ENCODE measurements at regions not wholly inside any gene's neighbourhood (a gene's known extent, or its start where the extent isn't known, plus 50 kb on each side); places are given as distances from the start of the nearest gene placed in this dataset.

DNA sequence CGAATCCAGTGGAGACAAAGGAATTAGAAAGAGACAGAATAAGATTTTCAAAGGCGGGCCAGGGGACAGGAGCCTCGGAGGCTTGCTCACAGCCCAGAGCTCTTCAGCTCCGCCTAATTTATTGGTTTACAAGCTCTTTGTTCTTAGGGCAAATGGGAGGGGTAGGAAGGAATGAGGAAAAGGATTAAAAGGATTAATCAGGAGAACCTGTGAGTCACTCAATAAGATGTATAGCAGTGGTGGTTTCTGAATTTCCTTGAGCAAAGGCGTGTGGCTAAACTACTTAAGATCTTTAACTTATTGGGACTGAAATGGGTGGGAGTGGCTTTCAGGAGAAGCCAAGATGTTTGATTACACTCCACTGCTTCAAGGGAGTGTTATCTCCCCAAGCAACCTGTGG is 456.0 kb upstream of the SPANXN1 start:
- no peak overlapping the region for H3K27ac Mint-ChIP-seq
- Histone ChIP-seq H3F3A (replicated peaks; ENCODE audit: low read depth) (no peaks in the 10 kb centered on the region), H3K9me2 (ENCODE audit: insufficient read depth) (no peaks in the 10 kb centered on the region), H3K79me2 (replicated peaks; ENCODE audit: insufficient read depth) (no peaks in the 10 kb centered on the region), H3K4me1 (ENCODE audit: insufficient read depth) (no peaks in the 10 kb centered on the region), H3K27me3 (ENCODE audit: insufficient read depth) (no peaks in the 10 kb centered on the region), H3K27ac (ENCODE audit: low read depth) (no peak overlapping the region), H3K4me3 (no peak overlapping the region), H3K36me3 (ENCODE audit: insufficient read depth) (no peaks in the 10 kb centered on the region), H3K4me2 (no peak overlapping the region), H4K20me1 (replicated peaks; ENCODE audit: insufficient read depth) (no peaks in the 10 kb centered on the region), H2AFZ (no peak overlapping the region)
- peaks cover 82% of the 10 kb centered on the region for H3K9me3 Mint-ChIP-seq
- ATAC-seq: no peak
- TF ChIP-seq, protein P1, sequence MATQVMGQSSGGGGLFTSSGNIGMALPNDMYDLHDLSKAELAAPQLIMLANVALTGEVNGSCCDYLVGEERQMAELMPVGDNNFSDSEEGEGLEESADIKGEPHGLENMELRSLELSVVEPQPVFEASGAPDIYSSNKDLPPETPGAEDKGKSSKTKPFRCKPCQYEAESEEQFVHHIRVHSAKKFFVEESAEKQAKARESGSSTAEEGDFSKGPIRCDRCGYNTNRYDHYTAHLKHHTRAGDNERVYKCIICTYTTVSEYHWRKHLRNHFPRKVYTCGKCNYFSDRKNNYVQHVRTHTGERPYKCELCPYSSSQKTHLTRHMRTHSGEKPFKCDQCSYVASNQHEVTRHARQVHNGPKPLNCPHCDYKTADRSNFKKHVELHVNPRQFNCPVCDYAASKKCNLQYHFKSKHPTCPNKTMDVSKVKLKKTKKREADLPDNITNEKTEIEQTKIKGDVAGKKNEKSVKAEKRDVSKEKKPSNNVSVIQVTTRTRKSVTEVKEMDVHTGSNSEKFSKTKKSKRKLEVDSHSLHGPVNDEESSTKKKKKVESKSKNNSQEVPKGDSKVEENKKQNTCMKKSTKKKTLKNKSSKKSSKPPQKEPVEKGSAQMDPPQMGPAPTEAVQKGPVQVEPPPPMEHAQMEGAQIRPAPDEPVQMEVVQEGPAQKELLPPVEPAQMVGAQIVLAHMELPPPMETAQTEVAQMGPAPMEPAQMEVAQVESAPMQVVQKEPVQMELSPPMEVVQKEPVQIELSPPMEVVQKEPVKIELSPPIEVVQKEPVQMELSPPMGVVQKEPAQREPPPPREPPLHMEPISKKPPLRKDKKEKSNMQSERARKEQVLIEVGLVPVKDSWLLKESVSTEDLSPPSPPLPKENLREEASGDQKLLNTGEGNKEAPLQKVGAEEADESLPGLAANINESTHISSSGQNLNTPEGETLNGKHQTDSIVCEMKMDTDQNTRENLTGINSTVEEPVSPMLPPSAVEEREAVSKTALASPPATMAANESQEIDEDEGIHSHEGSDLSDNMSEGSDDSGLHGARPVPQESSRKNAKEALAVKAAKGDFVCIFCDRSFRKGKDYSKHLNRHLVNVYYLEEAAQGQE (IDR thresholded peaks at IDR 0.05; ENCODE audit: unreplicated experiment): no peak
- TF ChIP-seq ETS1 (IDR thresholded peaks at IDR 0.05): no peak
- no peak for TF ChIP-seq EZH2 (IDR thresholded peaks at IDR 0.05; ENCODE audit: low read depth, unreplicated experiment)
- TF ChIP-seq ZNF114 (CRISPR knock-in tag; IDR thresholded peaks at IDR 0.05): no peak
- no peak for TF ChIP-seq CREB1 (CRISPR knock-in tag; IDR thresholded peaks at IDR 0.05; ENCODE audit: low read depth)
- TF ChIP-seq NANOG (IDR thresholded peaks at IDR 0.05; ENCODE audit: borderline replicate concordance): no peak
- TF ChIP-seq EZH2phosphoT487 (IDR thresholded peaks at IDR 0.05; ENCODE audit: unreplicated experiment): no peak
- no peaks in the 10 kb centered on the region for H3K4me1 Mint-ChIP-seq
- H3K27me3 Mint-ChIP-seq (ENCODE audit: insufficient read depth, low read depth, poor library complexity): no peaks in the 10 kb centered on the region
- DNase-seq (ENCODE audit: low spot score): no peak
- peaks cover 3% of the 10 kb centered on the region; the same call in 2 of the 3 replicates for H3K36me3 Mint-ChIP-seq (ENCODE audit: low read depth)
- no peak overlapping the region for H3K4me3 Mint-ChIP-seq

- H3K4me3 Mint-ChIP-seq: no peak overlapping the region
- no peaks in the 10 kb centered on the region; the same call in 2 of the 3 replicates for H3K36me3 Mint-ChIP-seq (ENCODE audit: low read depth)
- H3K27me3 ChIP-seq (ENCODE audit: insufficient read depth): no peaks in the 10 kb centered on the region
- no peak overlapping the region for H3K27ac ChIP-seq (ENCODE audit: low read depth)
- no peak overlapping the region for H3K4me3 ChIP-seq
- DNase-seq (ENCODE audit: low spot score): no peak
- no peak for ATAC-seq
- peaks cover 54% of the 10 kb centered on the region for H3K9me3 Mint-ChIP-seq
- no peak overlapping the region for H3K4me2 ChIP-seq
- H3K27ac Mint-ChIP-seq: no peak overlapping the region
- H4K20me1 ChIP-seq (replicated peaks; ENCODE audit: insufficient read depth): no peaks in the 10 kb centered on the region
- no peaks in the 10 kb centered on the region for H3K27me3 Mint-ChIP-seq (ENCODE audit: insufficient read depth, low read depth, poor library complexity)
- H3K9me2 ChIP-seq (ENCODE audit: insufficient read depth): no peaks in the 10 kb centered on the region
- no peak overlapping the region for H2AFZ ChIP-seq
- no peaks in the 10 kb centered on the region for H3K4me1 ChIP-seq (ENCODE audit: insufficient read depth)
- no peaks in the 10 kb centered on the region for H3K79me2 ChIP-seq (replicated peaks; ENCODE audit: insufficient read depth)
- no peaks in the 10 kb centered on the region for H3K36me3 ChIP-seq (ENCODE audit: insufficient read depth)
- no peaks in the 10 kb centered on the region for H3K4me1 Mint-ChIP-seq
- no peaks in the 10 kb centered on the region for H3F3A ChIP-seq (replicated peaks; ENCODE audit: low read depth)
- TF ChIP-seq, protein P1 (IDR thresholded peaks at IDR 0.05; ENCODE audit: unreplicated experiment): no peak
- no peak for TF ChIP-seq CREB1 (CRISPR knock-in tag; IDR thresholded peaks at IDR 0.05; ENCODE audit: low read depth)
- TF ChIP-seq, protein P2, sequence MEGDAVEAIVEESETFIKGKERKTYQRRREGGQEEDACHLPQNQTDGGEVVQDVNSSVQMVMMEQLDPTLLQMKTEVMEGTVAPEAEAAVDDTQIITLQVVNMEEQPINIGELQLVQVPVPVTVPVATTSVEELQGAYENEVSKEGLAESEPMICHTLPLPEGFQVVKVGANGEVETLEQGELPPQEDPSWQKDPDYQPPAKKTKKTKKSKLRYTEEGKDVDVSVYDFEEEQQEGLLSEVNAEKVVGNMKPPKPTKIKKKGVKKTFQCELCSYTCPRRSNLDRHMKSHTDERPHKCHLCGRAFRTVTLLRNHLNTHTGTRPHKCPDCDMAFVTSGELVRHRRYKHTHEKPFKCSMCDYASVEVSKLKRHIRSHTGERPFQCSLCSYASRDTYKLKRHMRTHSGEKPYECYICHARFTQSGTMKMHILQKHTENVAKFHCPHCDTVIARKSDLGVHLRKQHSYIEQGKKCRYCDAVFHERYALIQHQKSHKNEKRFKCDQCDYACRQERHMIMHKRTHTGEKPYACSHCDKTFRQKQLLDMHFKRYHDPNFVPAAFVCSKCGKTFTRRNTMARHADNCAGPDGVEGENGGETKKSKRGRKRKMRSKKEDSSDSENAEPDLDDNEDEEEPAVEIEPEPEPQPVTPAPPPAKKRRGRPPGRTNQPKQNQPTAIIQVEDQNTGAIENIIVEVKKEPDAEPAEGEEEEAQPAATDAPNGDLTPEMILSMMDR (conservative IDR thresholded peaks at IDR 0.05; ENCODE audit: low read depth in 2 of 2): no peak
- no peak for TF ChIP-seq EZH2 (IDR thresholded peaks at IDR 0.05; ENCODE audit: low read depth, unreplicated experiment)
- no peak for TF ChIP-seq POLR2AphosphoS5 (IDR thresholded peaks at IDR 0.05; ENCODE audit: low read depth)
- no peak for TF ChIP-seq EZH2phosphoT487 (IDR thresholded peaks at IDR 0.05; ENCODE audit: unreplicated experiment)
- no peak for TF ChIP-seq ZNF114 (CRISPR knock-in tag; IDR thresholded peaks at IDR 0.05)
Measured at GRCh38 chrX:144798972-144799371, 448.3 kb upstream of the SPANXN1 start.
